Esophagus muscularis mucosa (tissue), 4 donors: ENCODE measurements at regions not wholly inside any gene's neighbourhood (a gene's known extent, or its start where the extent isn't known, plus 50 kb on each side); places are given as distances from the start of the nearest gene placed in this dataset.

ENCODE experiments used
- EP300 ChIP-seq: sonication (generic); formaldehyde crosslinking; IDR thresholded peaks from one replicate; pipeline ENCODE4 v1.6.1; 2017; ENCODE audit warnings: antibody characterized with exemption
- POLR2A ChIP-seq: fragments of 450-650 bp; IDR thresholded peaks from one replicate; pipeline ENCODE4 v1.6.1; 2017; ENCODE audit warnings: antibody characterized with exemption, moderate library complexity, mild to moderate bottlenecking, low read depth
- POLR2AphosphoS5 ChIP-seq, 2 donors: sonication (generic); formaldehyde crosslinking; IDR thresholded peaks; one replicate each; pipeline ENCODE4 v1.6.1; 2017; ENCODE audit warnings: antibody characterized with exemption in 2 of 2
- TF ChIP-seq, protein P1 (sequence below), 3 experiments: fragments of 200-600 bp in 2 of 3; fragments of 450-650 bp in 1 of 3; sonication (generic) in 2 of 3; IDR thresholded peaks; one replicate each; pipeline ENCODE4 v1.5.1; 2017 to 2019; ENCODE audit warnings: antibody characterized with exemption in 3 of 3, mild to moderate bottlenecking in 2 of 3, moderate library complexity in 1 of 3

DNA sequence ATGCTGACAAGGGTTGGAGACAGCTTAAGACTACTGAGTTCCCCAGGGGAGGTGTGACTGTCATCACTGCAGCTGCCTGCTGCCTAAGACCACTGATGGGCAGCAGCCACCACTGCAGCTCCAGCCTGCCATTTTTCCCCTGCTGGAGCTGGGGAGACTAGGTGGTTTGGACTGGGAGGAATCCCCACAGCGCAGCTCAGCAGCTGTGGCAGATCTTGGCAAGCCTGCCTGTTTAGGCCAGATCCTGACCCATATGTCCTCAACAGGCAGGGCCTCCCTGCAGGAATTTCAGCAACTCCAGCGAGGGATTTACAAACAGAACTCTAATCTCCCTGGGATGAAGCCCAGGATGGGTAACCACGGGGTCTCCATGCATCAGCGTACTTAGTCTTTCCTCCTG is 356.4 kb upstream of the TOM1L1 start:
- TF ChIP-seq, protein P1, sequence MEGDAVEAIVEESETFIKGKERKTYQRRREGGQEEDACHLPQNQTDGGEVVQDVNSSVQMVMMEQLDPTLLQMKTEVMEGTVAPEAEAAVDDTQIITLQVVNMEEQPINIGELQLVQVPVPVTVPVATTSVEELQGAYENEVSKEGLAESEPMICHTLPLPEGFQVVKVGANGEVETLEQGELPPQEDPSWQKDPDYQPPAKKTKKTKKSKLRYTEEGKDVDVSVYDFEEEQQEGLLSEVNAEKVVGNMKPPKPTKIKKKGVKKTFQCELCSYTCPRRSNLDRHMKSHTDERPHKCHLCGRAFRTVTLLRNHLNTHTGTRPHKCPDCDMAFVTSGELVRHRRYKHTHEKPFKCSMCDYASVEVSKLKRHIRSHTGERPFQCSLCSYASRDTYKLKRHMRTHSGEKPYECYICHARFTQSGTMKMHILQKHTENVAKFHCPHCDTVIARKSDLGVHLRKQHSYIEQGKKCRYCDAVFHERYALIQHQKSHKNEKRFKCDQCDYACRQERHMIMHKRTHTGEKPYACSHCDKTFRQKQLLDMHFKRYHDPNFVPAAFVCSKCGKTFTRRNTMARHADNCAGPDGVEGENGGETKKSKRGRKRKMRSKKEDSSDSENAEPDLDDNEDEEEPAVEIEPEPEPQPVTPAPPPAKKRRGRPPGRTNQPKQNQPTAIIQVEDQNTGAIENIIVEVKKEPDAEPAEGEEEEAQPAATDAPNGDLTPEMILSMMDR (IDR thresholded peaks at IDR 0.05) = no peak
- TF ChIP-seq EP300 (no peak), POLR2A (no peak), POLR2AphosphoS5 (IDR thresholded peaks at IDR 0.05) (no peak)
